Right kidney (tissue), 1 donor: ENCODE measurements at regions not wholly inside any gene's neighbourhood (a gene's known extent, or its start where the extent isn't known, plus 50 kb on each side); places are given as distances from the start of the nearest gene placed in this dataset.

ENCODE experiments used
- DNase-seq: peaks from one replicate; pipeline ENCODE4 v3.0.0-alpha.2; 2016

DNA sequence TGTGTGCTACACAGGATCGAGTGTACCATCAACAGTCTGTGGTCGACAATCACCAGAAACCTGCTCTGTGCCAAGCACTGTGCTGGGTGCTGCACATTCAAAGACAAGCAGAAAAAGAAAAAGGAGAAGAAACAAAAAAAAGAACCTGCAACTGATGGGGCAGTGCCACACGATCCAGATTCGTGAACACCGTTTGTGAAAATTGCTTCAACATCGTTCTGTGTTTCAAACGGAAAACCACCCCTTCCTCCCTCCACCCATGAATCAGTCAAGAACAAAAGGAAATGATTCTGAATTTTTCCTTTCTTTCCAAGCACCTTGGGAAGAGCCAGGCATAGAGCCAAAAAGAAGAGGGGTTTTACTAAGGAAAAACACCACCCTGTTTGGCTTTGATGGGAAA lies 129.2 kb upstream of the ARID1B start:
- DNase-seq, result no peak

DNA sequence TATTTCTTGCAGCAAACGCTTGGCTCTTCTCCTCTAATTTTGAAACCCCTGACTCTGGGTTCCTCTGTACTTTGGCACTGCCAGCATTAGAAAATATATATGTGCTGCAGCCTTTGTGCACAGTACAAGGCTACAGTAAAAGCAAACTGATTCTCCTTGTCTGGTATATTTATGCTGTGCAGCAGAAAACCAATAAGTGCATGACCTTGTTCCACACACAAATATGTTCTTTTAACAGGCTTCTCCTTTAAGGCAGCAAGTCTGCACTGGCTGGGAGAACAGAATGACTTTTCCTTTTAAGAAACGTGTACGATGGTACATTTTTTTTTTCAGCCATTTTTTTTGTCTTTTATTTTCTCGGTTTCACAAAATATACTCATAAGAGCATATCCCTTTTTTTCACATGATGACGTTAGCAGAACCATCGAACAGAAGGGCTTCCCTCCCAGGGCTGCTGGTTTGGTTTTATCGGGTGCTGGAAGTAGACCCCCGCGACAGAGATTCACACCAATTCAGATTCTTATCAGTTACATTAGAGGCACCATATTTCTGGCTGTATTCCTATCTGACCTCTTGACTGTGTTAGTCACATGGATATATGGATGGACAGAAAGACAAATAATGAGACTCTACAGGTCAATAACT lies 129.9 kb upstream of the ARID1B start:
- no peak for DNase-seq

- DNase-seq, result no peak
Observed at GRCh38 chr6:156646496-156646895, 130.7 kb upstream of the ARID1B start.

DNA sequence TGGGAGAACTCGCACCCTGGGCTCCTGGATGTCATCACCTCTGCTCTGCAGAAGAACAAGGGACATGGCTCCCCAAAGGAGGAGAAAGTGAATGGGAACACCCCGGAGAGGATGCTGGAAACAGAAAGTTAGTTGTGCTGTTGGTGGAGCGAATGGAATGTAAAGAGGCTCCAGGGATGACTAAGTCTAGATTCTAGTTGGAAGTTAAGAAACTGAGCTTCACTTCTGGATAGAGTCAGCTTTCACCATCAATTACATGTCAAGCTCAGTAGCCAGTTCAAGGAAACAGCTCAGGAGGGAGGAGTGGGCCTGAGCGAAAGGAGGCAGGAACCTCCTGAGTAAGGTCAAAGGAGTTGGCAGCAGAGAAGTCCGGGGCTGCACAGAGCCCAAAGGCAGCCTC lies 132.1 kb upstream of the ARID1B start:
- DNase-seq, result no peak

- no peak for DNase-seq
Observed at GRCh38 chr6:156639009-156639721, 138.0 kb upstream of the ARID1B start.

DNA sequence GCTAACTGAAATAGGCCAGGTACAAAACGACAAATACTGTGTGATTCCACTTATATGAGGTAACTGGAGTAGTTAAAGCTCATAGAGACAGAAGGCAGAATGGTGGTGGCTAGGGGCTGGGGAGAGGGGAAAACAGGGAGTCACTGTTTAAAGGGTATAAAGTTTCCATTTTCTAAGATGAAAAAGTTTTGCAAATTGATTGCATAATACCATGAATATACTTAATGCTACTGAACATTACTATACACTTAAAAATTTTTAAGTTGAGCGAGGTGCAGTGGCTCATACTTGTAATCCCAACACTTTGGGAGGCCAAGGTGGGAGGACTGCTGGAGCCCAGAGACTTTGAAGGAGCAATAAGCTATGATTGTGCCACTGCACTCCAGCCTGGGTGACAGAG lies 138.6 kb upstream of the ARID1B start:
- no peak for DNase-seq

GRCh38 chr6:156634951-156635371 lies 142.2 kb upstream of the ARID1B start:
- no peak for DNase-seq

DNA sequence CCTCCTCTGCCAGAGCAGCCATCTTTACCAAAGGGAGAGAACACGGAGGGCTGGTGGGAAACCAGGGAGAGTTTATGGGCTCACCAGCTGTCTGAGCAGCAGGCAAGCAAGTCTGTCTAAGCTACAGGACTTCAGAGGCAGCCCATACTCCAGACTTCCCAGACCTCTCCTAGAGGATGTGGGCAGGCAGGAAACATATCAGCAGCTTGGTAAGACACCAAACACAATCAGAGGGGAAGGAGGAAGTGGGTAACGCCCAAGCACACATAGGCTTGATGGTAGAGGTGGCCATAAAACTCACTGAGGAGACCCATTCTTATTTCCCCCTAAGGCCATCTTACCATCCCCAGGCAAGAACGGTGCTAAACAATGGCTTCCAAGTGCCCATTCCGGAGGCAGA lies 143.1 kb upstream of the ARID1B start:
- no peak for DNase-seq

DNA sequence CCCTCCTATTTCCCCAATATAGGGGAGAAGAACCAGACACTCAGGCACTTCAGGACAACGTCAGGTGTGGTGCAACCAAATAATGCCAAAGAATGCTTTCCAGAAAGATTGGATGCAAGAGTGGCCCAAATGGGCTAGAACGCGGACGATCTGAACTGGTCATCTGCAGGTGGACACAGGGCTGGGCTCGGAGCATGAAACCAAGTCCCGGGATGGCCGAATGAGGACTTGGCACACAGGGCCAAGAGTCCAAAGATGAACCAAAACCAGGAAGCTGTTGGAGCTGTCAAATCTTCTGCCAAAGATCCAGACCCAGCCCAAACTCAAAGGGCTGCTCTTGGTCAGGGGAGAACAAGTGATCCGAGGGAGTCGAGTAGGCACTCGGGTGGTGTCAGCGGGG lies 143.9 kb upstream of the ARID1B start:
- DNase-seq, result no peak

DNA sequence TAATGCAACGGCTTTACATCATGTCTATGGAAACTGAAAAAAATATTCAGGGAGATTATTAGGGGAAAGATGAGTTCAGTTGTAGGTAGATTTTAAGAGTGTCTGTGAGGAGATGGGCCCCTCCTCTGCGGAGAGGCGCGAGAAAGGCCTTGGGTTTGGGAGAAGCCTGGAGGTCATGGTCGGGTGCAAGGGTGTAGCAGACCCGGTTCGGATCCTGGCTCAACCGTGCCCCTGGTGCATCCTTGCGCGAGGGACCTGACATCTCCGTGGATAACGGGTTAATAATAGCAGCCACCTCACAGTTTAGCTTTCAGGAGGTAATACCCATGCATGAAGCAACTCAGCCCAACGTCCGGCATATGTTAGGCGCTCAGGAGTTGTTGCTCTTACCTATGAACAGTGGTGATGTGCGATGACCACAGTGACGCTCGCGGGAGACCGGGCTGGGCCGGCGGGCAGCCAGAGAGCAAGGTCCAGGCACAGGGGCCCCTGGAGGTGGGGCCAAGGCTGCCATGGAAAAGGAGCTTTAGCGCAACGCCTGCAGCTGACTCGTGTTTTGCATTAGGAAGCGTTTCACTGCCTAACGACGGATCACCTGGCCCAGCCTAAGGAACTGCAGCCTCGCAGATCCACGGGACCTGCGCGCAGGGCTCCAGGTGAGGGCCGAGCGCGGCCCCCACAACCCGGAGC lies 146.4 kb upstream of the ARID1B start:
- no peak for DNase-seq

DNA sequence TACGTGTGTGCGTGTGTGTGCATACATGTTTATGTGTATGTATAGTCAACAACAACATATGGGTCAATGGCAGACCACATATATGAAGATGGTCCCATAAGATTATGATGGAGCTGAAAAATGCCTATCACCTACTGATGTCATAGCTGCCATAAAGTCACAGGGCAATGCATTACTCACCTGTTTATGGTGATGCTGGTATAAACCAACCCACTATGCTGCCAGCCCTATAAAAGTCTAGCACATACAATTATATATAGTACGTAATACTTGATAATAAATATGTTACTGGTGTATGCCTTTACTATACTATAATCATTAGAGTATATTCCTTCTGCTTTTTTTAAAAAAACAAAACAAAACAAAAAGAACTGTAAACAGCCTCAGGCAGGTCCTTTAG lies 148.4 kb upstream of the ARID1B start:
- DNase-seq, result no peak

DNA sequence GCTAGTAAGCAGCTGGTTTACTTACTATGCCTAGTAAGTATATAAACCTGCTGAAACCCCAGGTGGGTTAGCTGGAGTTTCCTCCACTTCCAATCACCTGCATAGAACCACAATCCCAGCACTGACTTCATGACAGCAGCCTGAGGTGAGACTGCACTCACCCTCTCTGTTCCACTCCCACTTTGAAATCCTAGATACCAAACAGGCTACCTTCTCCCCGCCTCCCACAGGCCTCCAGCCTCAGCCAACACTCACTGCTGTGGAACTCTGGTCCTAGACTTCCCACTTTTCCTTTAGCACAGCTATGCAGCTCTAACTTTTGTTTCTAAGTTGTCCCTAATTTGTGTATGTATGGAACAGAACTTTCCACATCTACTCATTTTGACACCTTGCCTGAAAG lies 149.7 kb upstream of the ARID1B start:
- no peak for DNase-seq

- no peak for DNase-seq
Observed at GRCh38 chr6:156622185-156622584, 155.0 kb upstream of the ARID1B start.

GRCh38 chr6:156620331-156620730 lies 156.8 kb upstream of the ARID1B start:
- DNase-seq, result no peak

GRCh38 chr6:156618600-156619205 lies 158.5 kb upstream of the ARID1B start:
- peak; percentile 62 for DNase-seq

DNA sequence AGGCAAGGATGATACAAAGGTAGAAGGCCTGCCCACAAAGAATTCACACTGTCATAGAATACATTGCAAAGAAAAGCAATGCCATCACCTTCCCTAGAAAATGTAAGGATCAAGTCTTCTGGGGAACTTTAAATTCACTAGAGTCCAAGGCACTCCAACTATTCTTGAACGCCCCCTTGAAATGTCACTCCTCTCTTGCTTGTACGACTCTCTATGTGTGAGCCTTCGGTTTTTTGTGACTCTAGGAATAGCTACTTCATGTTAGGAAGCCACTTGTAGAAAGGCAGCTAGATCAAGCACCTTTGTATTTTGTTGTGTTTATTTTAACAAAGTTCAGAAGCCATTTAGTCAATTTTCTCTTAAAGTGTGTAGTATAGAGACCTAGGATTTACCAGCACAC lies 159.2 kb upstream of the ARID1B start:
- DNase-seq, result no peak

GRCh38 chr6:156617376-156617775 lies 159.8 kb upstream of the ARID1B start:
- DNase-seq, result peak; percentile 16

DNA sequence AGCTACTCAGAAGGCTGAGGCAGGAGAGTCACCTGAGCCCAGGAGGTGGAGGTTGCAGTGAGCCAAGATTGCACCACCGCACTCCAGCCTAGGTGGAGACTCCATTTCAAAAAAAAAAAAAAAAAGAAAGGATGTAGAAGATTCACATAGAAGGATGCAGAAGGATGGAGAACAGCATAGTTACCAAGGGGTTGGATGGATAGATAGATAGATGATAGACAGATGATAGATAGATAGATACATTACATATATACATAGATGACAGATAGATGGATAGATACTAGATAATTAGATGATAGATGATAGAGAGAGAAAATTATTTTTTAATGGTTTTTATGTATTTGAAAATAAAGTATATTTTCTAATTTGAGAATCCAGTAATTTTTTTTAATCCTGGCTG lies 160.7 kb upstream of the ARID1B start:
- no peak for DNase-seq

GRCh38 chr6:156613996-156614395 lies 163.2 kb upstream of the ARID1B start:
- DNase-seq, result no peak

DNA sequence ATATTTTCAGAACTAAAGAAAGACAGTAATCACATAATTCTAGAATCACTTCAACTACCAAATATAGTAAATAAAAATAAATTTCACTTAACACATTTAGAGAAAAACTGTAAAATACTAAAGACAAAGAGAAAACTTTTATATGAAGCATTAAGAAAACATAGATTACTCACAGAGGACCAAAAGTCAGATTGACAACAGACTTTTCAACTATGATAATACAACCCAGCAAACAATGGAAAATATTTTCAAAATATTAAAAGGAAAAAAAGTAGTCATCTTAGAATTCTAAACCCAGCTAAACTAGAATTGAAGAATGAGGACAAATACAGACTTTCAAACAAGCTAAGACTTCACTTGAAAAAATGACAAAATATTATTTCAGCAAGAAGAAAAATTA lies 164.8 kb upstream of the ARID1B start:
- DNase-seq, result no peak

GRCh38 chr6:156602066-156602385 lies 175.2 kb upstream of the ARID1B start:
- no peak for DNase-seq

- no peak for DNase-seq
Observed at GRCh38 chr6:156601152-156602065, 175.8 kb upstream of the ARID1B start.
